Occipital lobe (tissue), 1 donor: ENCODE measurements at regions not wholly inside any gene's neighbourhood (a gene's known extent, or its start where the extent isn't known, plus 50 kb on each side); places are given as distances from the start of the nearest gene placed in this dataset.
"Not testable (repeated sequence)": the region's sequence is repeated elsewhere in the genome, so short reads cannot be mapped to it uniquely, and the experiment has no call there.

Experiments
- DNase-seq: peaks from one replicate; lab custom pipeline; 2025; lab: John Stamatoyannopoulos, UW

DNA sequence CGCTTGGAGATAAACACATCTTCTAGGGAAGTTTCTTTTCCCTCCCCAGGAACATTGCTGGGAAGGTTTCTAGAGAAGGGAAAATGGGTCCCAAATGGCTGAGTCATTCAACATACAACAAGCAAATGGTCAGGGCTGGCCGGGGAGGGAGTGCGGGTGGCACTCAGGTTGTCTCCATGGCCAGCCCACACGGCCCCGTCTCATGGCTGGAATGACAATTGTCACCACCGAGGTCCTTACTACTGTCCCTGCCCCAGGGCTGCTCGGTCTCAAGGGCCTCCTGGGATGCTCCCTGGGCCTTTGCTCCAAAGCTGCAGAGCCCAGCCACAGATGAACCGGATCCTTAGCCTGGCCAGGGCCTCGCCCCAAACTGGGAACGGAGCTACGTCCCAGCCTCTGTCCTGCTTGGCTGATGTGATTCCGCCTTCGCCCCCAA lies 121.9 kb downstream of the FGF18 start:
- no peak for DNase-seq

DNA sequence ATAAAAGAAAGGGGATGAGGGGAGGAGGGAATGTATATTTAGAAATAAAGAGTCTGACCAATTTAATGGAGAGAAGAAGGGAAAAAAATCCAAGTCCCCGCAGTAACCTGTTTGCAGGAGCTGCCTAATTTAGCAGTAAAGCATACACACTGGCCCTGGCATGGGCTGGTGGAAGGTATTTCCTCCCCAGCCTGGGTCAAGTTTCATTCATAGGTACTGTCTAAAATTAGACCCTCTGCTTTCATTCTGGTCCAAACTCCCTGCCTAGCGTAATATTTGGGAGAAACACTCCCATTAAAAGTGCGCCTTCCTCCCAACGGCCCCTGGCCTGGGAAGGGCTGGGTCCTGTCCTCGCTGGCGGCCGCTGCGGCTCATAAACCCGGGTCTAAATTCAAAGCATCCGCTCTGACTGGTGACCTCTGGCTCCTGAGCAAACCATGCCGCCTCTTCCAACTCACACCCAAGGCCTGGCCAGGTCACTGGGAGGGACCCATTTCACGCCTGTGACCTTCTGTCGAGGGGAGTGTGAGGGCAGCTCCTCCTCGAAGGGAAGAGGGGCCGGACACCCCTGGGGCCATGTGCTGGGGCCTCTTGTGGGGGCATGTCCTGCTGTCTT lies 123.2 kb downstream of the FGF18 start:
- DNase-seq, result no peak

DNA sequence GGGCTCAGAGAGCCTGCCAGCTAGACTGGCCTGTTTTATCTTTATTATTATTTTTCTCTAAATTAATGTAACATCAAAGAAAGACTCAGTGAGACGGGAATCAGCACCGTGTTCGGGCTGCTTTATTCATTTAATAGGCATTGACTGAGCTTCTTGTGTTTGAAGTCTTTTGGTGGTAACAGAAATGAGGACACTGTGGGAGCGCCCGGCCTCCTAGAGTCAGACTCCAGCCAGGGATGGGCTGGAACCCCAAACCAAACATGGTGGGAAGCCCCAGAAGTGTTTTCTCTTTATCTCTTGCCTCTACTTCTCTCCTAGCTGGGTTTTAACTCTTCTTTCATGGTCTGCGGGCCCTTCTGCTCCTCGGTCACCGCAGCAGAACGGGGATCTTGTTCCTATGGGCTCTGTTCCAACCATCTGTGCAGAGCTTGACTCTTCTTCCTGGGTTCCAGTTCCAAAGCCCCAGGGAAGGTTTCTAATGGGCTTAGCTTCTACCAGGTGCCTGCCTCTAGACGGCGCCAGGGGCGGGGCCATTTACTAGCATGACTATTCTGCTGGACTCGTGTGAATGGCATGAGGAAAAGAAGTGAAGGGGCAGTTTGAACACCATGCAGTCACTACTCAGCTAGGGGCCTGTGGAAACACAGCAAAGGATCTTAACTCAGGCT lies 123.8 kb downstream of the FGF18 start:
- no peak for DNase-seq

- DNase-seq, result no peak
Observed at GRCh38 chr5:171544913-171545765, 125.7 kb downstream of the FGF18 start.

DNA sequence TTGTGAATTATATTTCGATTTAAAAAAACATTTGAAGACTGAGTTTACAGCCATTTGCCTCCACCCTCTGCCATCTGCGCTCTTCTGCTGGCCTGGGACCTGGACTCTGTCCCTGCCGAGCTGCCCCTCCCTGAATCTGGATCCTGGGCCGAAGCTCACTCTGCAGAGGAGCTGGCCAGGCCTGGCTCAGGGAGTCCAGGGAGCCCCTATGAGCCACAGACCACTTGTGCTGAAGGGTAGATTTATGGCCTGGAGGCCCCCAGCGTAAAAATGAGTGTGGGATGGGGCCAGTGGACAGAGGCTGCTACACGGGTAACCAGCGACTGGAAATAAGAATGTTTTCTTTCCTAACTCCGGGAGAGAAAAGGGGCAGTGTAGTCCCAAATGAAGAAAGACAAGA lies 129.8 kb downstream of the FGF18 start:
- no peak for DNase-seq

- not testable (repeated sequence) for DNase-seq
Observed at GRCh38 chr5:171553817-171554216, 134.4 kb downstream of the FGF18 start.

GRCh38 chr5:171555160-171555559 lies 135.7 kb downstream of the FGF18 start:
- DNase-seq, result no peak

DNA sequence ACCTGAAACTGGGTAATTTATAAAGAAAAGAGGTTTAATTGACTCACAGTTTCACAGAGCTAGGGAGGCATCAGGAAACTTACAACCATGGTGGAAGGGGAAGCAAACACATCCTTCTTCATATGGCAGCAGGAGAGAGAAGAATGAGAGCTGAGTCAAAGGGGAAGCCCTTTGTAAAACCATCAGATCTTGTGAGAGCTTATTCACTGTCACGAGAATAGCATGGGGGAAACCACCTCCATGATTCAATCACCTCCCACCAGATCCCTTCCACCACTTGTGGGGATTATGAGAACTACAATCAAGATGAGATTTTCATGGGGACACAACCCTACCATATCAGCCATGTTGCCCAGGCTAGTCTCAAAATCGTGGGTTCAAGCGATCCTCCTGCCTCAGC lies 143.4 kb downstream of the FGF18 start:
- no peak for DNase-seq

- DNase-seq, result no peak
Observed at GRCh38 chr5:171568389-171568788, 148.9 kb downstream of the FGF18 start.

DNA sequence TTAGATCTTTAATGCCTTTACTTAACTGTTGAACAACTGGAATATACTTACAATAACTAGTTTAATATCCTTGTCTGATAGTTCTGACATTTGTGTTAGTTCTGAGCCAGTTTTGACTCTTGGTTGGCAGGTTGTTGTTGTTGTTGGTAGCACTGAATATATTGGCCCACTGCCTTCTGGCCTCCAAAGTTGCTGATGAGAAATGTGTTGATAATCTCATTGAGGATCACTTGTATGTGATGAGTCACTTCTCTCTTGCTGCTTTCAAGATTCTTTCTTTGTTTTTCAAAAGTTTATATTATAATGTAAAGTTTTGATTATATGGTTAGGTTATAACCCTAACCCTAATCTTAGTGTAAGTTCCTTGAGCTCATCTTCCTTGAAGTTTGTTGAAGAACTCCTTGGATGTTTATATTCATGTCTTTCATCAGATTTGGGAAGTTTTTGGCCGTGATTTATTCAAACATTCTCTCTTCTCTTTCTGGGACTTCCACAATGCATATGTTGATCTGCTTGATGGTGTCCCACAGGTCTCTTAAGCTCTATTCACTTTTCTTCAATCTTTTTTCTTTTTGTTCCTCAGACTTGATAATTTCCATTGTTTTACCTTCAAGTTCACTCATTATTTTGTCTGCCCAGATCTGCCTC lies 149.7 kb downstream of the FGF18 start:
- DNase-seq, result no peak

GRCh38 chr5:171570244-171570825 lies 150.9 kb downstream of the FGF18 start:
- DNase-seq, result no peak

DNA sequence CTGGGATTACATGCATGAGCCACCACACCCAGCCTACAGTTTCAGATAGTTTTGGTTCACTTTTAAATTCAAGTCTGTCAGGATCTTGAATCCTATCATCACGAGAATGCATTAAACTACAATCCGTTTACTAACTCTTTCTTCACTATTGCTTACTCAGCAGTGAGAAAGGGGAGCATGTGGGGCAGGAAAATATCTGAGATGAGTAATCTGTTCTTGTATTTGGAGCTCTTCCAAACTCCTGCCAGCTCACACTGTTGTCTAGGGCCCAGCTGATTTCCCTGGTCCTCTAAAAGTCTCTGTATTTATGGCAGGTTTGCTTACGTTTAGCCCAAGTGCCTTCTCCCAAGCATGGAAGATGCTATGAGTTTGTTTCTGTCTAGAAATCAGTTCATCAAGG lies 152.2 kb downstream of the FGF18 start:
- no peak for DNase-seq

- no peak for DNase-seq
Observed at GRCh38 chr5:171573021-171573420, 153.6 kb downstream of the FGF18 start.

GRCh38 chr5:171573451-171574225 lies 154.2 kb downstream of the FGF18 start:
- DNase-seq, result no peak

GRCh38 chr5:171574376-171574775 lies 154.9 kb downstream of the FGF18 start:
- DNase-seq, result no peak

- DNase-seq, result no peak
Observed at GRCh38 chr5:171575386-171575785, 155.9 kb downstream of the FGF18 start.

- no peak for DNase-seq
Observed at GRCh38 chr5:171575808-171576207, 156.4 kb downstream of the FGF18 start.

DNA sequence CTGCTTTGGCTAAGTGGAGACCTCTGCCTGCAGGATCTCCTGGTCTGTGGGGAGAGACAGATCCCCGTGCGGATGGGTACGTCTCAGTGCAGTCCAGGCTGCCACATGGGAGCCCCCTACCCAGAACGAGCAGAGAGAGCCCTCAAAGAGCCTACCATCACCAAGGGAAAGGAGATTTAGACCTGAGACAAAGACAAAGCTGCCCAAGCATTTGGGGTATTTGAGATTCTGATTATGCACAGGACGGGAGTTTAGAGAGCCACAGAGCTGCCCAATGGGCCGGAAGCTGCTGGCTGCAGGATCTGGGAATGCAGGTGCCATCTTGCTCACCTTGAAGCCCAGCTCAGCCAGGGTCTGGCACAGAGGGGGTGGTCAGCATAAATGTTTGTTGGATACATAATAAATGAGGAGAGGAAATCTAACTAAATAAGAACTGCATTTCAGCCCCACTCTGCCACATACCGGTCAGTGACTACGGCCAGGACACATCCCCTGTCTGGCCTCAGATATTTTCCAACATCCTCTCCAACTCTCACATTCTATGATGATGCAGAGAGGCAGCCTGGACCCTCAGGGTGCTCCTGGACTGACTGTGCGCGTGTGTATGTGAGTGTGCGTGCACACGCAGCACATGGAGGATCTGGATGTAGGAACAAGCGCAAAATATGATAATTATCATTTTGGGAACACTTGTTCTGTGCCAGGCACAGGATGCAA lies 157.8 kb downstream of the FGF18 start:
- DNase-seq, result no peak

DNA sequence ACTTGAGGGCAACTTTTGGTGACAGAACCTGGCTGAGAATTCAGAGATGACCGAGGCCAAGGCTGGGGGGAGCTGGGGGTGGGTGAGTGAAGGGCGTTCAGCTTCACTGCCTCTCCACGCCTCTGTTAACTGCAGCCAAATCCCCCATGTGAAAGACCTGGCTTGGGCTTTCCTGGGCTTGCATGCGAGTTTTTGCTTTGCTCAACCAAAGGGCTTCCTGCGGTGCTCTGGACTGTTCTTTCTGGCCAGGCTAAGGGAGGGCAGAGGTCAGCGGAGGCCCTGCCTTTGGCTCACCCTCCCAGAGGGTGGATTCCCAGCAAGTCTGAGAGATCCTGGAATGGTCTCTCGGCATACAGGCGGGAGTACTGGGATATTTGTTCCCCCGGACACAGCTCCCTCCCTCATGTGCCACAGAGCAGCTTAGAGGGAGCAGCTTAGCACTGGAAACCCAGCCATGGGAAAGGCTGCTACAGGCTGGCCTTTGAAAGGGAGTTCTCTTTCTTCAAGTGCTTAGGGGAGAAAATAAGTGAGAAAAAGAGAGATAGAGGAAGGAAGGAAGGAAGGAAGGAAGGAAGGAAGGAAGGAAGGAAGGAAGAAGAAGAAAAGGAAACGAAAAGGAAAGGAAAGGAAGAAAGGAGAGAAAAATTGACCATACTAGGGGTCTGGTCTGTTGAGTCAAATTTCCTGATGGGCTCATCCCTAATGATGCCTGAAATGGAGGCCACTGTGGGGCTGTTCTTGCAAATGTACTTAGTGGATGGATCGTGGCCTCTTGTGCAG lies 158.8 kb downstream of the FGF18 start:
- DNase-seq, result no peak
